DLD1 (cell line): ENCODE measurements at regions not wholly inside any gene's neighbourhood (a gene's known extent, or its start where the extent isn't known, plus 50 kb on each side); places are given as distances from the start of the nearest gene placed in this dataset.

Source experiments
- in situ Hi-C: cut with HindIII; loops from 2 replicates; pipeline ENCODE4 v1.10.0; 2017; ENCODE audit warnings: low sequenced_read_pairs

DNA sequence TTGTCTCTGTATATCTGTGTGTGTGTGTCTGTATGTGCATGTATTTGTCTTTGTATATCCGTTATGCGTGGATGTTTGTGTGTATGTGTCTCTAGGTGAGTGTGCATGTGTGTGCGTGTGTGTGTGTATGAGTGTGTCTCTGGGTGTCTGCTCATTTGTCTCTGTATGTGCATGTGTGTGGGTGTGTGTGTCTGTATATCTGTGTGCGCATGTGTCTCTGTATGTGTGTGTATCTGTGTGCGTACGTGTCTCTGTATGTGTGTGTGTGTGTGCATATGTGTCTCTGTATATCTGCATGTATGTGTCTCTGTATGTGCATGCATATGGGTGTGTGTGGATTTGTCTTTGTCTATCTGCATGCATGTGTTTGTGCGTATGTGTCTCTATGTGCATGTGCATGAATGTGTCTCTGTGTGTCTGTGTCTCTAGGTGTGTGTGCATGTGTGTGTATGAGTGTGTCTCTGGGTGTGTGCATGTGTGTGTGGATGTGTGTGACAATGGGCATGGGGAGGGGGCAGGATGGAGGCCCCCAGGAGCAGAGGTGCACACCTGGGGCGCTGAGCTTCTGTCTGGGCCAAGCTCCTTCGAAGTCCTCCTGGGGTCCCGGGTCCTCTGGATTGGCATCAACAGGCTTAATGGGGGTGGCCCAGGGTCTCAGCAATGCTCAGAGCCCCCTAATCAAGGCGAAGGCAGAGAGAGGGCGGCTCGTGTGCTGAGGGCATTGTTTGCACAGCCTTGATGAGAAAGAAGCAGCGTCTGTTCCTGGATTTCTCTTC lies 373.4 kb upstream of the IRX4 start:
- in situ Hi-C loops, result no loop called here

DNA sequence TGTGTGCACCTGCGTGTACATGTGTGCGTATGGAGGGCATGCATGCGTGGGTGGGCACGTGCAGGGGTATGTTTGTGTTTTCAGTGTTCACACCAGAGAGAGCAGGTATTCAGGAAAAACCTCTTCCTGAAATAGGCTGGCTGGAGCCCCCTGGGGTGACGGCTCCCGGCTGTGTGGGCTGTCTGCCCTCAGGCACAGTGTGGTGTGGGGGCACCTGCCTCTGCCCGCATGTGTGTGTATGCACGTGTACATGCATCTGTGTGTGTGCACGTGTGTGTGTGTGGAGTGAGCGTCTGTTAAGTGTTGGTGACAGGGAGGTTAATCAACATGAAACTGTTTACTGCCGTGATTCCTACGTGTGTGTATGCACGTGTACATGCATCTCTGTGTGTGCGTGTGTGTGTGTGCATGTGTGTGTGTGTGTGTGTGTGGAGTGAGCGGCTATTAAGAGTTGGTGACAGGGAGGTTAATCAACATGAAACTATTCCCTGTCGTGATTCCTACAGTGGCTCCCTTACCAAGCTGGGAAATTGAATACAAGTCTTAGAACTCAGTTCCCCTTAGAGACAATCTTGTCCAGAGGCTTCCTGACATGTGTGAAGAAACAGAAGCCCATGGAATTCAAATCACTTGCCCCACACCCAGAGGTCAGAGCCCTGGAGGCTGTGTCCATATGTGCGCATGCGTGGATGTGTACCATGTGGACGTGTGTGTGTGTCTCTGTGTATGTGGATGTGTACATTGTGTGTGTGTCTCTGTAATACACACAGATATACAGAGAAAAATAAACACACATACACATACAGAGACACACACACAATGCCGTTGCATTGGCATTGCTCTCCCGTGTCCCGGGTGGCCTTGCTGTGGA lies 372.4 kb upstream of the IRX4 start:
- in situ Hi-C loops, result no loop called here

DNA sequence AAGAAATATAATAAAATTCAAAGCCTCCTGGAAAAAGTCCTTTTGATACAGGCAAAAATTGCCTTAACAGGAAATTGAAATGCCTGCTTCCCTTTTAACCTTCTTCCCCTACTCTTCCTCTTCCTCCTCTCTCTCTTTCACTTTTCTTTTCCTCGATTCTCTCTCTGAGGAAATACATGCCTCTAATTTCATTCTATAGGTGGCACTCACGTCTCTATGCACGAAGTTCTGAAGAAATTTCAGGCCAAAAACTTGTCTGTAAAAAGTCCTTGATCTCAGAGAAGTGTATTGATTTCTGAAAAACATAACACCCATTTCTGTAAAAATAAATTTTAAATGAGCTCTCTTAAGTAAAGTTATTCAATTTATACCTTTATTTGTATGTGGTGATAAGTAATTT lies 371.7 kb upstream of the IRX4 start:
- in situ Hi-C loops, result no loop called here

DNA sequence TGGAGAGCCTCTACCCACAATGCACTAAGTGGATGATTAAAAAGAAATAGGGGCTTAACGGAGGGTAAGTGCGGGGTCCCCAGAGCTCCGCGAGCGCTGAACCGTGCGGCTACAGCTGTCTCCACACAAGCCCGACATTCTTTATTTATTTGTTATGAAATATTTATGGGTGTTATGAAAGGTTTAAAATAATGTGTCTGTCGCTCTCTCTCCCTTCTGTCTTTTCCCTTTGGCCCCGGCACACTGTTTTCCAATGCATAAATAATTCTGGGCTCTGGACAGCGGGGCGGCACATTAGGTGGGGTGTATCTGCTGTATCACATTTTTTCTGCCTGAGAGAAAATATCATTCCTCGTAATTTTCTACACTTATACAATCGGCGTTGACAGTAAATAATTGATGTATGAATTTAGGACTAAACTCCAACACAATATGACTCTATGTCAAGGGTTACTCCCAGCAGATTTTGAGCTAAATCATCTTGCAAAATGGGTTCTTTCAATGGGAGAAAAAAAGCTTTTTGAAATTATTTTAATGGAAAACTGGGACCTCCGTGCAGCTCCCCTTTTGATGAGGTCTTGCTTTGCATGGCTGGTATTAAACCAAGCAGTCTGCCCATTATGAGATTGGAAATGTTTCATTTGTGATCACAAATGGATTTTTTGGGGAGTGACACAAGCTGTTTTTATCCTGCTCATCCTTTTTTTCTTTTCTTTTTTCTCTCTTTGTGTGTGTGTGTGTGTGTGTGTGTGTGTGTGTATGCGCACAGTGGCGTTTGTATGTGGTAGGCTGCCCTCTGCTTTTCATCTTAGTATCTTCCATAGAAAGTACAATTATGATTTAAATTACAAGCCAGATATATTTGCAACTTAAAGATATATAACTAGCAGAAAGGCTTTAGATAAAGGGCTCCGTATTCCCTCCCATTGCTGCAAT lies 370.6 kb upstream of the IRX4 start:
- in situ Hi-C loops, result no loop called here

DNA sequence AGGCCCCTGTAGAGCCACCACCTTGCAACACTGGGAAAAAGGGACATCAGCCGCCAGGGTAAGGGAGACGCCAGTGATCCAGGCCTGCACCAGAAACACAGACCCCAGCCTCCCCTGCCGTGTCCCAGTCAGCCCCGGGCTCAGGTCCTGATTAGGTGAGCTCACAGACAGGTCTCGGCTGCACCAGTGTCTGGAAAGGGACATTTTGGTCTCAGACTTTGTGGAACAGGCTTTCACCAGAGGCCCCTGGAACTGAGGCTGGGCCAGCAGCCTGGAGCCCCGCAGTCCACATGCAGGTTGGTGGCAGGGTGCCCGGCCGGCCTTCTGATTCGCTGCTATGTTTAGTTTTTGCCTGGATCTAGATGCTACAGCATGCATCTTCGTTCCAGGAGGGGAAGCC lies 369.0 kb upstream of the IRX4 start:
- in situ Hi-C loops, result no loop called here

DNA sequence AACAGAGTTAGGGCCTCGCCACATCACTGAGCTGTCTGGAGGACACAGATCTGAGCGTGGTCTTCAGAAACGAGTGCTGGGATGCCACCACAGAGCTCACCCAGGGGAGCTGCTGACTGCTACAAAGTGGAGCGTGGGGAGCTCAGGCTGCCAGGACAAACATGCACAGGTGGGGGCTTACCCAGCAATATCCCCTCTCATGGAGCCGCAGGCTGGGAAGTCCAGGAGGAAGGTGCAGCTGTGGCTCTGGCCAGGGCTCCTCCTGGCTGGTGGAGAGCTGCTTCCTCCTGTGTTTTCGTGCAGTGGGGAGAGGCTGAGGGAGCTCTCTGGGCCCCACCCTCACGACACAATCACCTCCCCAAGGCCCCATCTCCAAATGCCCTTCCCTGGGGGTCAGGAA lies 368.6 kb upstream of the IRX4 start:
- in situ Hi-C loops, result no loop called here

DNA sequence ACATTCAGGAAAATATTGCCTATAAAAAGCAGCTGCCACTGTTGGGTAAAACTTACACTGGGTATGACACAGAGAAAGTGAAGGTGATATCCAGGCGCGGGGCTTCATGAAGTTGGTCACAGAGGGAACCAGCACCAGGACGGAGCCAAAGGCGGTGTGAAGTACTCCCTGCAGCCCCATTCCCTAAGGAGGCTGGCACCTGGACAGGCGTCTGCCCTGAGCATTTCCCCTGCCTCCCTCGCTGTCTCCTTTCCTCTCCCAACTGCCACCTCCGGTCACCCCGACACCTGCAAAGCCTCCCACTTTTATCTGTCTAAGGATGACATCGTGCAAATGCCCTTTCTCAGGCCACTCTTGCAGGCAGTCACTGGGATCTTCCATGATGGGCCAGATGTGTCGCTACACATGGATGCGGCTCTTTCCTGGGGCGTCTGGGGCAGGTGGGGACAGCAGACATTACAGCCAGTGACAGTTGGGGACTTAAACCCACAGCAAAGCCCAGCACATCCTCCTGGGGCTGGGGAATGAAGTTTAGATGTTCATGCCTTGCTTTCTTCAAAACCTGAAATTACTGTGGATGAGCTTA lies 367.7 kb upstream of the IRX4 start:
- in situ Hi-C loops, result no loop called here

DNA sequence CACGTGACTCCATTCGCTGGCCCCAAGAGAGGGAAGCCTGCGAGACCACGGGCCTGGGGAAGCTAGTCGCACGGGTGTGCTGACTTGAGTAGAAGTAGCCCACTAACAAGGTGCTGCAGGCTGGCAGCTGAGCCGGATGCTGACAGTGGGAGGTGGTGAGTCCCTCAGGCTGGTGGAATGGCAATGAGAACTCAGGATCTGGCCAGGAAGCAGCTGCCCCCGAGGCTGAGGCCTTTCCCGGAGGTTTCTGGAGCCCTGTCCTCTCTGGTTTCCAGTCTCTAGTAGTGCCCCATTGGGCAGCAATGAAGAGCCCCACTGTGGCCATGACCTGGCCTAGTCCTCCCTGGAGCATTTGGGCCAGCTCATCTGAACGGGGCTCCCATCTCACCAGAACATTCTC lies 366.7 kb upstream of the IRX4 start:
- in situ Hi-C loops, result no loop called here

DNA sequence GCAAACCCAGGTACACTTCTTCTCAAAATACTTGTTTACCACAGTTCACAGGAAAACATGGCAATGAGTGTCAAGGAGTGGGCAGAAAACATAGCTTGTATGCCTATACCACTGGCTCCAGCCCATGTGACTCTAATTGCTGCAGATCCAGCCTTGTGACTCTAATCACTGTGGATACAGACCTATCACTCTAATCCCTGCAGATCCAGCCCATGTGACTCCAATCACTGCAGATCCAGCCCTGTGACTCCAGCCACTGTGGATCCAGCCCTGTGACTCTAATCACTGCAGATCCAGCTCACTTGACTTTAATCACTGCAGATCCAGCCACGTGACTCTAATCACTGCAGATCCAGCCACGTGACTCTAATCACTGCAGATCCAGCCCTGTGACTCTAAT lies 366.3 kb upstream of the IRX4 start:
- in situ Hi-C loops, result no loop called here

DNA sequence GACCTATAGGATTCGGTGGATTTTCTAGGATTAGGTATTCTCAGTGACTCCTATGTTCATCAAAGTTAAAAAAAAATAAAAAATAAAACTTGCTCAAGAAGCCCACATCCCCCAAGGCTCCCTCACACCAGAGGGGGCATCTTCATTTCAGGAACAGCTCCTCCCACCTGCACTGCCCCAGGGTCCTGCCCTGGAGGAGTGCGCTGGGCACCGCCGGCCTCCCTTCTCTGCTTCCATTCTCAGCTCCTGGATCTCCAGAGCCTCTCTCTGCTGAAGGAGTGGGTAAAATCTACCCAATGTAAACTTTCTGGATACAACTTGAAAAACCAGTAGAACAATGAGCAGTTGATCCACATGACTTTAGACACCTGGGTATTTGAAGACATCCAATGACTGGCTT lies 359.8 kb upstream of the IRX4 start:
- in situ Hi-C loops, result no loop called here

DNA sequence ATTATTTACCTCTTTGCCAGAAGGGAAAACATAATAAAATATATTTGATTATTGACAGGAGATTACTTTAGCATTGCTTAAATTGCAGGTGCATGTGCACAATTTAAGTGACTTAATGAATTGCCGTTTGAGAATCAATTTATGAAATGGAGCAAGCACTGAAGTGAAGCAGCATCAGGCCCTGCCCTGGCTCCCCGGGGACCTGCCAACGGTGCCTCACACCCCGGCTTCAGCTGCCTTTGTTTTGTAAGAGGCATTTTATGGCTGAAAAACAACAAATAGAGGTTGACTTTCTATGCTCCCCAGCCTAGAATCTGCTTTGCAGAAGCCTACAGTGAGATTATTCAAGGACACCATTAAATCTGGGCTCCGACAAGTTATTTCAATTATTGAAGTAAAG lies 359.1 kb upstream of the IRX4 start:
- in situ Hi-C loops, result no loop called here

DNA sequence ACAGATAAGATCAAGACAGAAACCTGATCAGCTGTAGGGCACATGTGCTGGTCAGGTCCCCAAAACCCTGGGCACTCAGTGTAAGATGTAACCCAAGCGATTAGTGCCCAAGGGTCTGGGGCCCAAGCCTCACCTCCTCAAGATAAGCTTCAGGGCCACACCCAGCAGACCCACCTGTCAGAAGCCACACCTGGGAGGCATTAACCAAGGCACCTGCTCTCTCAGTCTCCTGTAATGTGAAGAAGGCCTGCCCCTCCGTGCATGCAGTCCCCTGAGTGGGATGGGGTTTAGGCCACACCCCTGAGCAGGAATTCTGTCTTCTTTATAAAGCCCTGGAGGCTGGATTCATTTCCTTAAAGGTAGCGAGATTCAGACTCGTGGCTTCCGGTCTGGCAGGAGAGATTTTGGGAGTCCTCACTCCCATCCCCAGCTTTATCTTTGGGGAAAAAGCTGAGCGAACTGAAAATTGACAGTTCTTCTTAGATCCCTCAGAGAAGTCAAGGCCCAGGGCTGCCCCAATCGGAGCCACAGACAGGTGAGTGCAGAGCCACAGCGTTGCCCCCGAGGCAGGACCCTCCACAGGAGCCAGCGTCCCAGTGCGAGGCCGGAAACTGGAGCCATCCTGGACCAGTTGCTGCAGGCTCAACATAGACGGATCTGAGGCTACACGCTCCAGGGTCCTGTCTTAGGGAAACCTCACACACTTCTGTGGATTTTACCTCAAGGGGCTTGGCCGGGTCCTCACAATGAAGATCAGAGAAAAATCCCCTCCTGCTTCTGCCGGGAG lies 357.6 kb upstream of the IRX4 start:
- in situ Hi-C loops, result no loop called here

DNA sequence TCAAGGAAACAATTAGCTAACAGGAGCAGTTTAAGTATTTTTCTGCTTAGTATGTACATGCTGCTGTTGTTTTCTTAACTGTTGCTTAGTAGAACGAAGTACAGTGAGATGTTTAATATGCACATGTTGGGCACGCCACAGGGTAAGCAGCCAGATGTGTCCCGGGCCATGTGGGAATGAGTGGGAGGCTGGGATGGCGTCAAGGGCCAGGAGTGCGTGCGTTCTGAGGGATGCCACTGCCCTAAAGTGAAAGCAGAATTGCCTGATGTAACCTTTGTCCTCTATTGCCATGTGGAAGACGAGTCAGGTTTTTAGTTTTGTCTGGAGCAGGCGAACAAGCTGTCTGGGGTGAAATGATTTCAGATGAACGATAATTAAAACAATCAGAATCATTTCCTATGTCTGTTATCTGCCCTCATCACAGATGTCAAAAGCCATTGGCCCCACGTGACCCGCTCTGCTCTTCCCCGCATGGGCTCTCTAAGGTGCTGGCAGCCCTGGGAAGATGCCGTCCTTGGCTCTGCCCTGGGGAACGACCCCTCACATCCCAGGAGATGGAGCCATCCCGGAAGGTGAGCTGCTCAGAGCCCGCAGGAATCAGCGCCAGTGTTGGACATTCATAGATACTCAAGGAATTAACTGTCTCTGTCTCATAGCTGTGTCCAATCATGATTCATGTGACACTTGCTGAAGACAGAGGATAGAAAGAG lies 356.6 kb upstream of the IRX4 start:
- in situ Hi-C loops, result no loop called here

DNA sequence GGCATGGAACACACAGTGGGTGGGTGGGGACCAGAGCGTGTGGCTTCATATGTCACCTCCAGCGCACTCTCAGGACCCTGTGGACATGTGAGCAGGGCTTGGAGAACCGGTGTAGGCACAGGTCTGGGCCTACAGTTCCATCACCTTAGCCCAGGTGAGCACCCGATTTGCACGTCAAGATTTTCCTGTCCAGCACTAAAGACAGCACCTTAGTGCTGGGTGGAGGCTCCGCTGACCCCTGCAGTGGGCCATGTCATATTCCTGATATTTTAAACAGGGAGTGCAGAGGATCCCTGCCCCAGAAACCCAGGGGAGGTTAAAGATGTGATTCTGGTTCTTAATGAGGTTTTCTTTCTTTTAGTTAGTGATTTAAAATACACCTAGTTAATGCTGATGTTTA lies 356.0 kb upstream of the IRX4 start:
- in situ Hi-C loops, result no loop called here

DNA sequence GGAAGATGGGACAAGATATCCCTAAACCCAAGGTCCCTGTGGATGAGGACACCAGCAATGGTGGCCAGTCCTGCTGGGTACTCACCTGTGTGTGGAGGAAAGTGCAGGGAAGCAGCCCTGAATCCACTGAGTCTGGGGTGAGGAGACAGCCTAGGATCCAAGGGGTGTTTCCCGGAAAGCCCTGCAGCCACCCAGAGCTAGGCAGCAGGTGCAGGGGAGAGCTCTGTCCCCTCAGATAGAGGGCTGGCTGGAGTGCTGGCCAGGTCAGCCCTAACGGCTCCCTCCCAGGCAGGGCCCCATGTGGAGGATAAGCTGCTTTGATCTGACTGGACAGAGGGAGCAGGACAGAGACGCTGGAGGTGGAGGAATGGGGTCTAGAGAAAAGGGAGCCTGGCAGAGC lies 344.7 kb upstream of the IRX4 start:
- in situ Hi-C loops, result no loop called here

DNA sequence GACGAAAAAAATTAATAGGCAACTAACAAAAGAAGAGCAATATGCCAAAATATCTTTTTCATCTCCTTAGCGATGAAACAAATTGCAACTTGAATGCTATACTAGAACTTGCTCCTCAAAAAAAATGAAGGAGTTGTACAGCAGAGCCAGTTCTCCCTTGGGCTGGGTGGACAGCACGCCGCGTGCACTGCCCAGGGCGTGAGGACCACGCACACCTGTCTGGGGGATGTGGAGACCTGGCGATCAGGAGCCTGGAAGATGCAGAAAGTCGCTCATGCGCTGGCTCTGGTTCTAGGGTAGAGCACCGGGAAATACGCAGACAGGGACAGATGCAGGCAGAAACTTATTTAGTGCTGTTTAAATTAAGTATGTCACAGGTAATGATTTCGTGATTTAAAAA lies 342.0 kb upstream of the IRX4 start:
- in situ Hi-C loops, result no loop called here

DNA sequence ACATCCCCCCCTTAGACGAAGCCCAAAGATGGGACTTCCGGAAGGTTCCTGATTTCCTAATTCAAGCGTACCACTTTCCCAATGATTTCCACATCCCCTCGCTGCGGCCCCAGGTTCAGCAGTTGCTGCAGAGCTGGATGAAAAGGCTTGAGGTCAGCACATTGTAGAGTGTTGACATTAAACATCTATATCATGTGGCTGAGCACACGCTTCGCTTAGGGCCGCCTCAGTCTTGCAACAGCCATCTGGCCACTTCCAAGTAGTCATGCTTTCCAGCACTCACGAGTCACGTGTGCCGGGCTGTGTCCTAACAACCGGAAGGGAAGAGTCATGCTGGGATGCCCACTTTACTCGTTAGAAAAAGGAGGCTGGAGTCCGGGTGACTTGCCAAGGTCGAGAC lies 340.6 kb upstream of the IRX4 start:
- in situ Hi-C loops, result no loop called here

DNA sequence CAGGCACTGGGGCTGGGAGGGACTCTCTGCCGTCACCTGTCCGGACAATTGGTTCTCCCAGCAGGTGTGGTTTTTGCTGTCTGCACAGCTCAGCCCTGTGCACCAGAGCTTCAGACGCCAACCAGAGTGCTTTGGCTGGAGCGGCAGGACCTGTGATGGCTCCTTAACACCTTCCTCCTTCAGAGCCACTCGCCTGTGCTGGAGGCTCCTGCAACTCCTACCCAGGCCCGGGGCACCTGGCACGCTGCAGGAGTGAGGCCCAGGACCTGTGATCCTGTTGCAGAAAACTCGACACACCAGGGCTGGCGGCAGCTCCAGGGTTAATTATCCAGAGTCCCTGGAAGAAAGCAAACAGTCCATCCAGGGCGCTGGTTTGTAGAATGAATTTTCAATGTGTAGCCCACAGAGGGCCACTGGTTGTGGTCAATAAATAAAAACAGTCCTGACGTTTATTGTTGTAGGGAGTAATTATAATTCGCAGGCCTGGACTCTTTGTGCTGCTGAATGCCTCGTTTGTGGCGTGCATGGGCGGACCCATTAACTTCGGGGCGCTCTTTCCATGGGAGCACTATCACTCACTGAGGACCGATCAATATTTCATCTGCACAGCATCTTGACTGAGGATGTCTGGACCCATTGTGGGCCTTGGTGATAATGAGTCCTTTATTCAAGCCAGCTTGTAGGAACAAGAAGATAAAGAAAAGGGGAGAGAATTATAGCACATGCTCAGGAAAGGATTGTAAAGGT lies 339.7 kb upstream of the IRX4 start:
- in situ Hi-C loops, result no loop called here

DNA sequence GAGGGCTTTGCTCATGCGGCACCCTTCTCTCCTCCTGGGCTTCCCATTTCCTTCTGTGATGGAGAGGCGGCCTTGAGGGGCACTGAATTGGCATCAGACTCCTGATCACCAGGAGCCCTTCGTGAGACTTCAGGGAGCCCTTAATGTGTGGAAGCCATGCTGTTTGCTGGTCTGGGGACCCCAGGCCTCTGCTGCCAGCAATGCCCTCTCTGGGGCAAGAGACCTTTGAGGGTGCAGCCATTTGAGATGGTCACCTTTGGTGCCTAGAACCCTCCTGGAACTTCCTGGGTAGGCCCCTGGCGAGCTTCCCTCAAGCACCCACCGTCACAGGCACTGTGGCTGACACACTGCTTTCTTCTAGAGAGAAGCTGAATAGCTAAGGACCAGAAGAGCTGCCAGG lies 338.7 kb upstream of the IRX4 start:
- in situ Hi-C loops, result no loop called here
